GM18499 (cell line): ENCODE measurements at regions not wholly inside any gene's neighbourhood (a gene's known extent, or its start where the extent isn't known, plus 50 kb on each side); places are given as distances from the start of the nearest gene placed in this dataset.

Experiments used
- ATAC-seq: cut with Tn5 transposase; IDR thresholded peaks from one replicate; pipeline ENCODE4 v1.9.1; 2021; ENCODE audit warnings: moderate number of reproducible peaks; ENCODE audit not compliant: insufficient read depth, unreplicated experiment

- ATAC-seq, result no peak
Observed at GRCh38 chr12:88970740-88971139, 381.6 kb downstream of the DUSP6 start.

- ATAC-seq, result no peak
Observed at GRCh38 chr12:88969127-88969526, 383.2 kb downstream of the DUSP6 start.

DNA sequence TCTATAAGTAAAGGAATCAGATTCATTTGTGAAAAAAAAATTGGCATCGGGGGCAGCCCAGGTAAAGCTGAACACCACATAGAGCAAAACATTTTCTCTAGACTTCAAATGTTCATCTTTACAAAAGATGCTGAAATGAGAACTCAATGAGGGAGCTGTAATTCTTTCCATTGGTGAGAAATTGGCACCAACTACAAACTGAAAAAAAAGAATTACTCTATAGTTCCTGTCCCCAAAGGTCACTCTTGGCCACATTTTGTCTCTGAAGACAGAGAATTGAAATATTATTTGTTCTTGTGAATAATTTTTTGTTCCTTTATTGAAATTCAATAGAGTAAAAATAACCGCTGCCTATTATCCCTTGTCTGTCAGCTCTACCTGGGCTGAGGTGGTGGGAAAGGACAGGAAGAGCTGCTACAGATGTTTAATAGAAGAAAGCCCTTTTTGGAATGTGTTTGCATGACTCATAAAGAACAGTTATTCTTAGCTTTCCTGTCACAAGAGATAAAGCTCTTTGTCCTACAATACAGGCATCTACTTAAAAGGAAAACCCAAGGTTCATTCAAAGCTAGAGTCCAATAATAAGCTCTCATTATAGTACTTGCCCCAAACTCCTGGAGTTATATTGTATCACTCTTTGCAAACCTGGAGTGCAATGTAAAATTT, 380.1 kb upstream of the KITLG start:
- ATAC-seq, result no peak

DNA sequence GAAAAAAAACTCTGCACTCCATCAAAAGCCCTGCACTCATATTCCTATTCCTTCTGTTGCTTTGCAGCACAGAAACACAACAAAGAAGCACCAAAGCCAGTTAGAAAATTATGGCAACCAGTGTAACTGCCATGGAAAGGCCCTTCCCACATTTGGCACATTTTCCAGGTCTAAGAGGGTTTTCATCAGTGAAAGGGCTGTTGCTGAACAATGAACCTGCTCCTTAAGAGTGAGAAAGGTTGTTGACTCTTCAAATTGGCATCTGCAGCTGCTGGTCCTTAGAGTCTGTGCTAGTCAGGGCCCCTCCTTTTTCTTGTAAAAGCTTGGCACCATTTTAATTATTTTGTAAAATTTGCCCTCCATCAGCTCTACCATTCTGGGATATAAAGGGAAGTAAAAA, 378.7 kb upstream of the KITLG start:
- ATAC-seq, result no peak

DNA sequence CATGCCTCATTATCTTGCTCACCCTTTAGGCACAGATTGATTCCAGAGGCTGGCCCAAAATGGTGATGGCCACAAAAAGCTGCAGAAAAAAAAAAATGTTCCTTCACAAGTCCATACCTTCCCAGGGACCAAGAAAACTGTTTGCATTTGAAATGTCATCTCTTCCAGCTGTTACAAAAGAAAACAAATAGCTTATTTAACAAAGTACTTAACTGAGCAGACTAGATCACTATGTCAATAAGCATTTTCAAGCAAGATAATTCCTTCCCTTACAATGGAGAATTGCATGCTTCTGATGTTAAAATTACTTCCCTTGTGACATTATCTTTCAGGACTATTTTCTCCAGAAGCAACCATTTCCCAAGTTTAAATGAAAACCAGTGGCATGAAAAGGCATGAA, 377.9 kb upstream of the KITLG start:
- no peak for ATAC-seq

- no peak for ATAC-seq
Observed at GRCh38 chr12:88957358-88957757, 377.1 kb upstream of the KITLG start.

- no peak for ATAC-seq
Observed at GRCh38 chr12:88955531-88955930, 375.3 kb upstream of the KITLG start.

DNA sequence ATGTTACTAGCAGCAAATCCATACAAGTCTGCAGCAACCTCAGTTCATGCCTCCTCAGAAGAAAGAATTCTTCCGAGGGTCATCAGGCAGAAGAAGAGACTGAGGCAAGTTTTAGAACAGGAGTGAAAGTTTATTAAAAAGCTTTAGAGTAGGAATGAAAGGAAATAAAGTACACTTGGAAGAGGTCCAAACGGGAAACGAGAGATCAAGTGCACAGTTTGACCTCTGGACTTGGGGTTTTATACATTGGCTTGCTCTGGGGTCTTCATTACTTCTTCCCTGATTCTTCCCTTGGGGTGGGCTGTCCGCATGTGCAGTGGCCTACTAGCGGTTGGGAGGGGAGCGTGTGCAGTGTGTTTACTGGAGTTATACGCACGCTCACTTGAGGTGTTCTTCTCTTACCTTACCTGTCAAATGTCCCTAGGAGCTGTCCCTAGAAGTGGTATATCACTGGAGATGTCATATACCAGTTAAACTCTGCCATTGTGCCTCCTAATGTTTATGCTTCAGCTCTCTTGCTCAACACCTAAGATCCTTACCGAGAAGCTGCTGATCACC, 372.8 kb upstream of the KITLG start:
- no peak for ATAC-seq

- ATAC-seq, result no peak
Observed at GRCh38 chr12:88952562-88952942, 372.3 kb upstream of the KITLG start.

DNA sequence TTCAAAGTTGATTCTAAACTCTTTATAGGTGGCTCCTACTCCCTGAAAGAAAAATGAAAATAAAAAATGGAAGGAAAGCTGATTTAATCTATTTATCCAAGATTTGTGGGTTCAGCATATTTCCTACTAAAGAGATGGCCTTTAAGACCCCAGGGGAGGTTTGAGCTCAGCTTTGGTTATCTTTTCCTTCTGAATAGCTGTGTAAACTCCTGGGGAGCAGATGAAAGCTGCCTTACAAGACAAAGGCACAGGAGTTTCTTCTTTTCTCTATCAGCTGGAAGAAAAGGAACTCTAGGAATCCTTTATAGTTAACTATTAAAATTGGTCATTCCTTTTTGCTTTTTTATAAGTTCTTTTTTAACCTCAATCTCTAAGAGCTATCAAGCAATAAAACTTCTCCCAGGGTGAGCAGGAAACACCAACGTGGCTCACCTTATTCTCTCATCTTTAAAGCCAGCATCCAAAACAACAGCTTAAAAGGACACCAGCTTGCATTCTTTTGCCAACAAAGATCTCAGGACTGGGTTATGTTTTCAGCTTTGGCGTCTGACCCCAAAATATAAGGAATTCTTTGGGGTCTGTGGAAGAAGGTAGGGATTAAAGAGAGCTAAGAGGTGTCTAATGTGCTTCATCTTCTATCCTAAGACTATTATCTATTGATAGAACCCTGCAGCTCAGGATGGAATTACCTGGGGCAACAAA, 371.7 kb upstream of the KITLG start:
- no peak for ATAC-seq

- ATAC-seq, result no peak
Observed at GRCh38 chr12:88951177-88951576, 370.9 kb upstream of the KITLG start.

- no peak for ATAC-seq
Observed at GRCh38 chr12:88947486-88948043, 367.3 kb upstream of the KITLG start.

- ATAC-seq, result no peak
Observed at GRCh38 chr12:88946372-88946997, 366.2 kb upstream of the KITLG start.

GRCh38 chr12:88945051-88945732, 364.9 kb upstream of the KITLG start:
- no peak for ATAC-seq

- no peak for ATAC-seq
Observed at GRCh38 chr12:88944397-88944796, 364.1 kb upstream of the KITLG start.

GRCh38 chr12:88940854-88941253, 360.6 kb upstream of the KITLG start:
- ATAC-seq, result no peak

DNA sequence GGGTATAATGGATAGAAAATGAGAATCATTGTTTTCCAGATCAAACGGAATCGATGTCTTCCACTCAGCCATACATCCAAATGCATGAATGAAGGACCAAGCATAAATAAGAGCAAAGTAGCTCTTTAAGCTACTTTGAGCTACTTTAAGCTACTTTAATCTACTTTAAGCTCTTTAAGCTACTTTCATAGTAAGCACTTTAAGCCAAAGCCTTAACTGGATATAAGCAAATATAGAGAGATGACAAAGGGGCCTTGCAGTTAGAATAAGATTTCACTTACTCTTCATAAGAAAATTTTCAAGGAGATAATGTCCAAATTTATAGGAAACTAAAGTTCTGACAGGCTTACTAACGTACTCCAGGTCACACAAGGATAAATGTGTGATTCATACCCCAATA, 355.6 kb upstream of the KITLG start:
- no peak for ATAC-seq

DNA sequence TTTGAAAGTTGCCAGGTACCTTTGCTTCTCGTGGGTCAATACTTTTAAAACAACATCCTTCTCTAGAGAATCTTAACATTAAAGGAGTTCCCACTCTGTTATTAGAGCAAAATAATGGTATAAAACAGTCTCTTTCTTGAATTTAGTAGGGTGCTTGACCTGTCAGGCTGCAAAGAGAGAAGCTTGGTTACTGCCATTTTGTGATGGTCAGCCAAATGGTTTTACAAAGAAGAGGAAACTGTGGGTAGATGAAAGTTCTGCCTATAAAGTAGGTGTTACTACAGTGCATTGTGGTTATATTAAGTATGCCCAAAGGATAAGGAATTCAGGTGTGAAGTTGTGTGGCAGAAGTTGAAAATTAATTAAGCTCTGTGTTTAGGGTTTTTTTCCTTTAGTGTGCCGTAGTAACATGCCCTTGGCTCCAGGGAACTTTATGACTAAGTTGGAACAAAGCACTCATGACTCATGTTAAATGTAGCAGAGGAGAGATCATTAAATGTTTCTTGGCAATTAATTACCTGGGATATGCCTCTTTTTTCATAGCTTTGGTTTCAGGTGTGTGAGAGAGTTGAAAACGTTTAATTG, 354.0 kb upstream of the KITLG start:
- no peak for ATAC-seq

- no peak for ATAC-seq
Observed at GRCh38 chr12:88932457-88932856, 352.2 kb upstream of the KITLG start.

- ATAC-seq, result no peak
Observed at GRCh38 chr12:88931598-88931997, 351.3 kb upstream of the KITLG start.
